ENCODE measurements at regions not wholly inside any gene's neighbourhood (a gene's known extent, or its start where the extent isn't known, plus 50 kb on each side); places are given as distances from the start of the nearest gene placed in this dataset.

DNA sequence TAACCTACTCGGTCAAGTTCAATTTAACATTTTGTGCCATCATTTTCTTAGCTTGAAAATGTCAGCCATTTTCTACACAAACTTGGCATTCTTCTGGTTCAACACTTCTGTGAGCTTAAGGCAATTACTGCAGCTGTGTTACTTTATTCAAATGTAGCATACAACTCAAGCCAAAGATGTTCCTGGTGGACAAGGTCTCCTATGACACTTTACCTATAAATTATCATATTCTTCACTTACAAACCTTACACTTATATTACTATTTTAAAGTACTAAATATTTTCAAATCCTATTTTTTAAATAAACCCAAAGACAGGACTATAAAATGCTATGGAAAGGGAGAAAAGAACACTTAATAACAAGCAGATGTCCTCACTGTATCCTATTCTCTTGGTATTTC, 1045.3 kb downstream of the TSN start (continued):
- TF ChIP-seq ZNF75A (CRISPR knock-in tag; IDR thresholded peaks at IDR 0.05): no peak
- TF ChIP-seq ZNF407 (IDR thresholded peaks at IDR 0.05; ENCODE audit: low read depth): no peak
- TF ChIP-seq XRCC3 (IDR thresholded peaks at IDR 0.05): no peak
- no peak for TF ChIP-seq EHMT2 (IDR thresholded peaks at IDR 0.05)
- TF ChIP-seq CREB3 (tag; conservative IDR thresholded peaks at IDR 0.05; ENCODE audit: low read depth): no peak
- no peak for TF ChIP-seq SRF (CRISPR knock-in tag; IDR thresholded peaks at IDR 0.05)
